Gastrocnemius medialis (tissue), 4 donors: ENCODE measurements at regions not wholly inside any gene's neighbourhood (a gene's known extent, or its start where the extent isn't known, plus 50 kb on each side); places are given as distances from the start of the nearest gene placed in this dataset.

Source experiments
- ATAC-seq, 2 donors: fragments of 150-250 bp; one replicate each; pipeline ENCODE4 v1.9.1; 2016
- DNase-seq, 2 donors: peaks; one replicate each; pipeline ENCODE4 v3.0.0-alpha.2; 2019
- H3K27ac ChIP-seq, 4 donors: fragments of 200-600 bp; sonication (generic); 1 replicate in 1 of 4; 2 replicates in 3 of 4; pipeline ENCODE4 v1.5.1; 2016 to 2018; ENCODE audit warnings: mild to moderate bottlenecking in 2 of 4, moderate library complexity in 1 of 4
- H3K27me3 ChIP-seq, 3 donors: fragments of 200-600 bp; sonication (generic) in 2 of 3; 1 replicate in 1 of 3; 2 replicates in 2 of 3; pipeline versions ENCODE4 v1.5.1 to v1.6.0; 2016 to 2019; ENCODE audit warnings: mild to moderate bottlenecking in 1 of 3, moderate library complexity in 1 of 3
- H3K36me3 ChIP-seq, 2 donors: fragments of 200-600 bp; sonication (generic) in 1 of 2; one replicate each; pipeline ENCODE4 v1.5.1; 2017 to 2018
- H3K4me1 ChIP-seq, 2 donors: fragments of 200-600 bp; sonication (generic) in 1 of 2; one replicate each; pipeline ENCODE4 v1.5.1; 2016 to 2017; ENCODE audit warnings: mild to moderate bottlenecking in 2 of 2
- H3K4me3 ChIP-seq, 4 donors: fragments of 200-600 bp; sonication (generic) in 3 of 4; 1 replicate in 1 of 4; 2 replicates in 3 of 4; pipeline ENCODE4 v1.5.1; 2016 to 2019; ENCODE audit warnings: mild to moderate bottlenecking in 2 of 4
- H3K9me3 ChIP-seq, 3 donors: fragments of 200-600 bp; sonication (generic) in 2 of 3; 1 replicate in 1 of 3; 2 replicates in 2 of 3; pipeline ENCODE4 v1.5.1; 2016 to 2019
- CTCF ChIP-seq, 5 experiments: fragments of 450-650 bp in 3 of 5; fragments of 200-600 bp in 2 of 5; sonication (generic) in 2 of 5; IDR thresholded peaks in 4 of 5; conservative IDR thresholded peaks in 1 of 5; 1 replicate in 4 of 5; 2 replicates in 1 of 5; pipeline ENCODE4 v1.5.1; 2016 to 2019; ENCODE audit warnings: antibody characterized with exemption in 5 of 5, mild to moderate bottlenecking in 3 of 5, moderate library complexity in 3 of 5
- POLR2A ChIP-seq, 2 donors: fragments of 450-650 bp; IDR thresholded peaks; one replicate each; pipeline ENCODE4 v1.6.1; 2017; ENCODE audit warnings: antibody characterized with exemption in 2 of 2, mild to moderate bottlenecking in 2 of 2, moderate library complexity in 2 of 2
- in situ Hi-C, 4 donors: fragments of 200-750 bp; cut with MboI; loops; one replicate each; pipeline versions ENCODE4 v1.15.0 to v1.8.0; 2017; ENCODE audit warnings: low sequenced_read_pairs in 4 of 4
- intact Hi-C: fragments of 100-400 bp; cut with DNase I; formaldehyde crosslinking; loops from one replicate; pipeline ENCODE4 v1.15.1; 2023; ENCODE audit warnings: low total_unique reads

GRCh38 chr4:38235354-38235753 lies 275.2 kb downstream of the PTTG2 start:
- Histone ChIP-seq H3K4me3 (no peak overlapping the region), H3K27ac (no peak overlapping the region), H3K4me1 (no peaks in the 10 kb centered on the region), H3K27me3 (no peaks in the 10 kb centered on the region), H3K36me3 (no peaks in the 10 kb centered on the region), H3K9me3 (no peaks in the 10 kb centered on the region)
- no peak for TF ChIP-seq CTCF (IDR thresholded peaks at IDR 0.05 in 4 of 5, conservative IDR thresholded peaks at IDR 0.05 in 1 of 5)
- no peak for TF ChIP-seq POLR2A (IDR thresholded peaks at IDR 0.05)
- intact Hi-C loops: no loop called here
- in situ Hi-C loops: no loop called here
- ATAC-seq (no peak), DNase-seq (no peak)

GRCh38 chr4:38236003-38236402 lies 275.8 kb downstream of the PTTG2 start:
- H3K4me3 ChIP-seq: no peak overlapping the region
- no peaks in the 10 kb centered on the region for H3K9me3 ChIP-seq
- intact Hi-C loops (no loop called here), in situ Hi-C loops (no loop called here)
- no peak overlapping the region for H3K27ac ChIP-seq
- no peaks in the 10 kb centered on the region for H3K36me3 ChIP-seq
- no peaks in the 10 kb centered on the region for H3K4me1 ChIP-seq
- TF ChIP-seq POLR2A (IDR thresholded peaks at IDR 0.05): no peak
- no peak for TF ChIP-seq CTCF (IDR thresholded peaks at IDR 0.05 in 4 of 5, conservative IDR thresholded peaks at IDR 0.05 in 1 of 5)
- no peaks in the 10 kb centered on the region for H3K27me3 ChIP-seq
- ATAC-seq: no peak
- DNase-seq: no peak

GRCh38 chr4:38236503-38236902 lies 276.3 kb downstream of the PTTG2 start:
- Histone ChIP-seq H3K4me3 (no peak overlapping the region), H3K27ac (no peak overlapping the region), H3K36me3 (no peaks in the 10 kb centered on the region), H3K9me3 (no peaks in the 10 kb centered on the region), H3K27me3 (no peaks in the 10 kb centered on the region), H3K4me1 (no peaks in the 10 kb centered on the region)
- intact Hi-C loops (no loop called here), in situ Hi-C loops (no loop called here)
- ATAC-seq: no peak
- DNase-seq: no peak
- TF ChIP-seq POLR2A (IDR thresholded peaks at IDR 0.05) (no peak), CTCF (IDR thresholded peaks at IDR 0.05 in 4 of 5, conservative IDR thresholded peaks at IDR 0.05 in 1 of 5) (no peak)

- H3K27ac ChIP-seq: no peak overlapping the region
- ATAC-seq (no peak), DNase-seq (no peak)
- no peaks in the 10 kb centered on the region for H3K27me3 ChIP-seq
- H3K36me3 ChIP-seq: no peaks in the 10 kb centered on the region
- H3K4me1 ChIP-seq: no peaks in the 10 kb centered on the region
- intact Hi-C loops (no loop called here), in situ Hi-C loops (no loop called here)
- no peak overlapping the region for H3K4me3 ChIP-seq
- TF ChIP-seq CTCF (IDR thresholded peaks at IDR 0.05 in 4 of 5, conservative IDR thresholded peaks at IDR 0.05 in 1 of 5) (no peak), POLR2A (IDR thresholded peaks at IDR 0.05) (no peak)
- H3K9me3 ChIP-seq: no peaks in the 10 kb centered on the region
These were observed 276.9 kb downstream of the PTTG2 start for GRCh38 chr4:38237139-38237538.

- H3K27ac ChIP-seq: no peak overlapping the region
- H3K27me3 ChIP-seq: no peaks in the 10 kb centered on the region
- no peaks in the 10 kb centered on the region for H3K4me1 ChIP-seq
- H3K36me3 ChIP-seq: no peaks in the 10 kb centered on the region
- H3K4me3 ChIP-seq: no peak overlapping the region
- TF ChIP-seq POLR2A (IDR thresholded peaks at IDR 0.05): no peak
- no peak for TF ChIP-seq CTCF (IDR thresholded peaks at IDR 0.05 in 4 of 5, conservative IDR thresholded peaks at IDR 0.05 in 1 of 5)
- in situ Hi-C loops: no loop called here
- DNase-seq: no peak
- intact Hi-C loops: no loop called here
- no peaks in the 10 kb centered on the region for H3K9me3 ChIP-seq
- no peak for ATAC-seq
These were observed 281.3 kb downstream of the PTTG2 start for GRCh38 chr4:38241541-38241940.
